Neural cell (in vitro differentiated cells): ENCODE measurements at regions not wholly inside any gene's neighbourhood (a gene's known extent, or its start where the extent isn't known, plus 50 kb on each side); places are given as distances from the start of the nearest gene placed in this dataset.

ENCODE experiments used
- CTCF ChIP-seq: fragments of 450-650 bp; IDR thresholded peaks from 2 replicates; pipeline ENCODE4 v1.5.1; 2014; ENCODE audit warnings: antibody characterized with exemption, mild to moderate bottlenecking, moderate library complexity; ENCODE audit not compliant: poor library complexity, severe bottlenecking
- EP300 ChIP-seq: fragments of 450-650 bp; conservative IDR thresholded peaks from 2 replicates; pipeline ENCODE4 v1.6.1; 2014; ENCODE audit warnings: antibody characterized with exemption, mild to moderate bottlenecking, moderate library complexity; ENCODE audit not compliant: poor library complexity, severe bottlenecking
- EZH2 ChIP-seq: fragments of 200-600, 300-800 bp; shearing (Covaris generic), sonication (generic); IDR thresholded peaks from 2 replicates; pipeline ENCODE4 v1.6.1; 2014; ENCODE audit warnings: antibody characterized with exemption, low read length, borderline replicate concordance, mild to moderate bottlenecking; ENCODE audit not compliant: insufficient read depth, poor library complexity, severe bottlenecking
- POLR2AphosphoS5 ChIP-seq: IDR thresholded peaks from 2 replicates; pipeline ENCODE4 v1.6.1; 2012
- RAD21 ChIP-seq: fragments of 450-650 bp; conservative IDR thresholded peaks from 2 replicates; pipeline ENCODE4 v1.6.1; 2014; ENCODE audit warnings: antibody characterized with exemption, mild to moderate bottlenecking, moderate library complexity
- TAF1 ChIP-seq: IDR thresholded peaks from 2 replicates; pipeline ENCODE4 v1.6.1; 2012; ENCODE audit warnings: low read depth

- TF ChIP-seq CTCF (no peak), EP300 (no peak), TAF1 (no peak), RAD21 (no peak), POLR2AphosphoS5 (no peak), EZH2 (no peak)
These were observed 406.9 kb upstream of the ACTBL2 start for GRCh38 chr5:57889558-57889957.
